K562 (cell line): ENCODE measurements at regions not wholly inside any gene's neighbourhood (a gene's known extent, or its start where the extent isn't known, plus 50 kb on each side); places are given as distances from the start of the nearest gene placed in this dataset.

Experiments used
- ATAC-seq: fragments of 200-7000 bp; cut with Tn5 transposase; 3 replicates; pipeline ENCODE4 v1.9.1; 2020; ENCODE audit warnings: moderate library complexity
- BruUV-seq: library from RNA; stranded (reverse); fragments of 400-500 nt; replicated peaks from 2 replicates; lab custom pipeline; 2021; lab: Mats Ljungman, UMichigan
- CTCF ChIA-PET: fragments of 300-600 bp; formaldehyde crosslinking; extraction: SDS; loops from one replicate; lab custom pipeline; 2021; ENCODE audit warnings: low intra/inter-chr PET ratio; lab: Yijun Ruan, JAX
- POLR2A ChIA-PET: fragments of 300-600, 350-650 bp; sonication (Branson Sonifier 250); formaldehyde crosslinking; extraction: SDS; loops from one replicate; lab custom pipeline; 2021; ENCODE audit warnings: antibody characterized with exemption, inconsistent platforms; lab: Yijun Ruan, JAX
- DNase-seq, 4 experiments: peaks; one replicate each; pipeline versions ENCODE4 v3.0.0 to v3.0.0-alpha.2; 2011 to 2018; ENCODE audit warnings: low spot score in 3 of 4, mixed read lengths in 3 of 4; ENCODE audit errors: extremely low read depth in 1 of 4
- FAIRE-seq: peaks from 2 replicates; lab custom pipeline; 2011; peaks lifted over from hg19 to GRCh38; lab: Jason Lieb, UNC
- H2AFZ ChIP-seq: 2 replicates; pipeline ENCODE4 v1.6.0; 2011; ENCODE audit warnings: low read depth, low read length, control low read depth, inconsistent platforms
- H3K27ac ChIP-seq: fragments of 200-600 bp; 3 replicates; pipeline ENCODE4 v1.8.0; 2011; ENCODE audit warnings: low read depth, mild to moderate bottlenecking, control low read depth, inconsistent platforms, low read length, moderate library complexity, mixed read lengths; ENCODE audit errors: extremely low read depth
- H3K27me3 ChIP-seq, 2 experiments: fragments of 300-600 bp in 1 of 2; 2 replicates in 1 of 2; 3 replicates in 1 of 2; pipeline versions ENCODE4 v1.6.0 to v1.8.0; 2011; ENCODE audit warnings: inconsistent platforms in 2 of 2, low read length in 2 of 2, mild to moderate bottlenecking in 1 of 2, mixed read lengths in 1 of 2, moderate library complexity in 1 of 2; ENCODE audit not compliant: control insufficient read depth in 2 of 2, insufficient read depth in 2 of 2
- H3K36me3 ChIP-seq: fragments of 300-600 bp; 3 replicates; pipeline ENCODE4 v1.8.0; 2011; ENCODE audit warnings: mild to moderate bottlenecking, low read length, inconsistent platforms; ENCODE audit not compliant: control insufficient read depth, insufficient read depth
- H3K4me1 ChIP-seq, 2 experiments: fragments of 200-600 bp in 1 of 2; replicated peaks in 1 of 2; 2 replicates in 1 of 2; 3 replicates in 1 of 2; pipeline versions ENCODE4 v1.5.1 to v1.8.0; 2011; ENCODE audit warnings: inconsistent platforms in 2 of 2, low read length in 2 of 2, mild to moderate bottlenecking in 1 of 2, mixed read lengths in 1 of 2, moderate library complexity in 1 of 2; ENCODE audit not compliant: control insufficient read depth in 2 of 2, insufficient read depth in 2 of 2
- H3K4me2 ChIP-seq: 2 replicates; pipeline ENCODE4 v1.6.1; 2011; ENCODE audit warnings: low read length, control low read depth, inconsistent platforms, mixed read lengths; ENCODE audit not compliant: insufficient read depth
- H3K4me3 ChIP-seq: fragments of 200-600 bp; sonication (generic), shearing (Covaris generic); 2 replicates; pipeline ENCODE4 v1.5.1; 2016; ENCODE audit warnings: control low read depth, inconsistent platforms
- H3K79me2 ChIP-seq: fragments of 200-600 bp; 3 replicates; pipeline ENCODE4 v1.8.0; 2011; ENCODE audit warnings: low read length, inconsistent platforms; ENCODE audit not compliant: control insufficient read depth, insufficient read depth
- H3K9ac ChIP-seq, 2 experiments: 2 replicates each; pipeline versions ENCODE4 v1.6.0 to v1.6.1; 2011; ENCODE audit warnings: low read depth in 2 of 2, low read length in 2 of 2, control low read depth in 1 of 2, inconsistent platforms in 1 of 2, mild to moderate bottlenecking in 1 of 2, mixed read lengths in 1 of 2; ENCODE audit not compliant: insufficient read depth in 1 of 2
- H3K9me1 ChIP-seq: one replicate; pipeline ENCODE4 v1.6.0; 2011; ENCODE audit warnings: inconsistent platforms, mild to moderate bottlenecking, low read length, moderate library complexity; ENCODE audit not compliant: control insufficient read depth, insufficient read depth
- H3K9me3 ChIP-seq: replicated peaks from 2 replicates; pipeline ENCODE4 v1.5.1; 2011; ENCODE audit warnings: low read depth, low read length, inconsistent platforms; ENCODE audit not compliant: control insufficient read depth, insufficient read depth
- H4K20me1 ChIP-seq: replicated peaks from 2 replicates; pipeline ENCODE4 v1.6.1; 2011; ENCODE audit warnings: low read length, inconsistent platforms, mixed read lengths; ENCODE audit not compliant: control insufficient read depth, insufficient read depth
- GATA2 ChIP-seq: sonication (generic); formaldehyde crosslinking; IDR thresholded peaks from 2 replicates; pipeline ENCODE4 v1.4.0; 2020; ENCODE audit warnings: mild to moderate bottlenecking, missing genetic modification reagents
- MED1 ChIP-seq: sonication (generic); formaldehyde crosslinking; IDR thresholded peaks from 2 replicates; pipeline ENCODE4 v1.8.1; 2023; ENCODE audit warnings: missing genetic modification reagents, borderline replicate concordance
- MXI1 ChIP-seq: IDR thresholded peaks from 2 replicates; pipeline ENCODE4 v1.6.1; 2011; ENCODE audit warnings: low read depth, mild to moderate bottlenecking, improper control_type of control experiment, low read length
- RFX5 ChIP-seq: IDR thresholded peaks from 2 replicates; pipeline ENCODE4 v1.6.1; 2011; ENCODE audit warnings: low read depth, mild to moderate bottlenecking, improper control_type of control experiment, low read length
- RFX7 ChIP-seq: fragments of 250-450 bp; sonication (Bioruptor Pico); IDR thresholded peaks from 2 replicates; pipeline ENCODE4 v1.5.1; 2021; ENCODE audit warnings: mild to moderate bottlenecking
- WGBS: fragments of 100-300 bp; shearing (Covaris generic); methylation state at CpG from one replicate; pipeline ENCODE4 v1.1.6; 2016; ENCODE audit warnings: low coverage, mixed read lengths; ENCODE audit not compliant: insufficient coverage; ENCODE audit errors: missing lambda C conversion rate; 5-methylcytosine and 5-hydroxymethylcytosine counted together
- in situ Hi-C: fragments of 300-500 bp; cut with MboI; formaldehyde crosslinking; loops from 4 replicates; pipeline ENCODE4 v1.15.0; 2018; ENCODE audit warnings: inconsistent platforms, mixed read lengths
- intact Hi-C: fragments of 100-400 bp; cut with micrococcal nuclease; formaldehyde crosslinking; loops from 2 replicates; pipeline ENCODE4 v1.14.2; 2022
- TF ChIP-seq, protein P1 (sequence below): sonication (generic); formaldehyde crosslinking; IDR thresholded peaks from 2 replicates; pipeline ENCODE4 v1.9.0; 2022; ENCODE audit warnings: mild to moderate bottlenecking, missing genetic modification reagents
- TF ChIP-seq, protein P2 (sequence below): fragments of 250-450 bp; sonication (Bioruptor Pico); IDR thresholded peaks from 2 replicates; pipeline ENCODE4 v1.8.0; 2021; ENCODE audit warnings: moderate library complexity, mild to moderate bottlenecking, inconsistent platforms
- TF ChIP-seq, protein P3 (sequence below): IDR thresholded peaks from 2 replicates; pipeline ENCODE4 v1.6.1; 2012; ENCODE audit warnings: low read depth, low read length, improper control_type of control experiment, borderline replicate concordance
- TF ChIP-seq, protein P4 (sequence below): fragments of 200-800 bp; sonication (Bioruptor generic); IDR thresholded peaks from 2 replicates; pipeline ENCODE4 v1.6.1; 2016; ENCODE audit warnings: missing genetic modification characterization, missing compliant biosample characterization
- TF ChIP-seq, protein P5 (sequence below): fragments of 250-450 bp; sonication (Bioruptor Pico); IDR thresholded peaks from 2 replicates; pipeline ENCODE4 v1.8.0; 2022; ENCODE audit warnings: moderate library complexity, mild to moderate bottlenecking, inconsistent platforms

DNA sequence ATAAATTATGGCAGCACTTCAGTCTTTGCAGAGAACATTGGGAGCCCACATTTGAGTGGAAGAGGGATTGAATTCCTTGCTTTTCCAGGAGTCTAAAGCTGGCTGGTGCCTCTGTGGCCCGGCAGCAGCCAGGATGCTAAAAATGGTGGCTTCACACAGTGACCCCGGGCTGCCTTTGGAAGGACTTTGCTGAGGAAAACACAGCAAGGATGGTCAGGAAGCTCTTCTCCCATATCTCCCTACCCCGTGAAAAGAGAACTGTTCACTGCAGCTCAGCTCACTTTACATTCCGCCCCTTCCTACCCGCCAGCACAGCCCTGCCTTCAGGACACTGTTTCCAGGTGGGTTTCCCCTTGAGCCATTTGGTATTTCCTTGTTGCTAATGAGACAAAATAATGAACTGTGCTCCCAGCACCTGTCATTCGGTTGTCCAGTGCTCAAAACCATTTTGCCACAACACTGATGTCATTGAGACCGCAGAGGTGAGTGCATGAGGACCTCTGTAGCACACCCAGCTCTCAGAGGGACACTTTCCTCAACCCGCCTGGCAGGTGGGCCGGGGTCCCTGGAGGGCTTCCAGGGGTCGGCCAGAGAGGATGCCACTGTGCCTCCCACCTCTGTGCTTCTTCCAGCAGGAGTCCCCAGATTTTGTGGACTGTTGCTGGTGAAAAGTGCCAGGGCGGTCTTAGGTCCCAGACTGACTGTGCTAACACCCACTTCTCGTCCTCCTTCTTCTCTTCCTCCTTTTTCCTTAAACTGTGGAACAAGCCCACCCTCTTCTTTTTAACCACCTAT is 255.7 kb upstream of the PPP2R2D start (continued):
- TF ChIP-seq, protein P1, sequence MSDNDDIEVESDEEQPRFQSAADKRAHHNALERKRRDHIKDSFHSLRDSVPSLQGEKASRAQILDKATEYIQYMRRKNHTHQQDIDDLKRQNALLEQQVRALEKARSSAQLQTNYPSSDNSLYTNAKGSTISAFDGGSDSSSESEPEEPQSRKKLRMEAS (CRISPR knock-in tag): no peak
- TF ChIP-seq, protein P2, sequence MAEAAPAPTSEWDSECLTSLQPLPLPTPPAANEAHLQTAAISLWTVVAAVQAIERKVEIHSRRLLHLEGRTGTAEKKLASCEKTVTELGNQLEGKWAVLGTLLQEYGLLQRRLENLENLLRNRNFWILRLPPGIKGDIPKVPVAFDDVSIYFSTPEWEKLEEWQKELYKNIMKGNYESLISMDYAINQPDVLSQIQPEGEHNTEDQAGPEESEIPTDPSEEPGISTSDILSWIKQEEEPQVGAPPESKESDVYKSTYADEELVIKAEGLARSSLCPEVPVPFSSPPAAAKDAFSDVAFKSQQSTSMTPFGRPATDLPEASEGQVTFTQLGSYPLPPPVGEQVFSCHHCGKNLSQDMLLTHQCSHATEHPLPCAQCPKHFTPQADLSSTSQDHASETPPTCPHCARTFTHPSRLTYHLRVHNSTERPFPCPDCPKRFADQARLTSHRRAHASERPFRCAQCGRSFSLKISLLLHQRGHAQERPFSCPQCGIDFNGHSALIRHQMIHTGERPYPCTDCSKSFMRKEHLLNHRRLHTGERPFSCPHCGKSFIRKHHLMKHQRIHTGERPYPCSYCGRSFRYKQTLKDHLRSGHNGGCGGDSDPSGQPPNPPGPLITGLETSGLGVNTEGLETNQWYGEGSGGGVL: no peak
- TF ChIP-seq RFX7 (CRISPR knock-in tag) (no peak), MED1 (CRISPR knock-in tag) (no peak), RFX5 (no peak)

DNA sequence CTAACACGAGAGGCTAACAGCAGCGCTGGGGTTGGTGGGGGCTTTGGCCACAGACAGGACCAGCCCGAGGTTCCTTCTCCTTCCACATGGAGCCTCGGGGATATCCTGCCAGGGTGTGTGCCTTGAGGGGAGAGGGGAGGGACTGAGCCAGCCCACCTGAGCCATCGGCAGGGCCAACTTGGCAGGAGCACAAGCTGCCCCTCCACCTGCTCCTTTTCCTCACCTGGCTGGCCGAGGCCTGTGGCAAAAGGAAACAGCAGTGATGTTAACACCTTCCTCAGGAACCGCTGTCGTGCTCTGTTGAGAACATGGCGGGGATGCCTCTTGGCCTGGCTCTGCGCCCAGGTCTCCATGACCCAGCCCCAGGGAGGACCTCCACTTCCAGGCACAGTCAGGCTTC is 255.1 kb upstream of the PPP2R2D start:
- DNase-seq (no peak), ATAC-seq (no peak), FAIRE-seq (no peak)
- Histone ChIP-seq H3K79me2 (no peaks in the 10 kb centered on the region), H3K4me1 (no peaks in the 10 kb centered on the region), H4K20me1 (no peaks in the 10 kb centered on the region), H2AFZ (no peak overlapping the region), H3K9me1 (no peaks in the 10 kb centered on the region), H3K36me3 (no peaks in the 10 kb centered on the region), H3K9ac (no peak overlapping the region), H3K4me3 (no peak overlapping the region), H3K27me3 (peaks cover 3 to 38% of the 10 kb centered on the region in 2 experiments; a peak in 4 of 5 replicates), H3K9me3 (no peaks in the 10 kb centered on the region), H3K27ac (no peak overlapping the region), H3K4me2 (no peak overlapping the region)
- in situ Hi-C loops (no loop called here), intact Hi-C loops (no loop called here)
- ChIA-PET POLR2A (no interaction called here), CTCF (no interaction called here)
- BruUV-seq: no TSS peak
- 0% methylated on average over 9 of the region's 10 CpGs for WGBS
- TF ChIP-seq, protein P3, sequence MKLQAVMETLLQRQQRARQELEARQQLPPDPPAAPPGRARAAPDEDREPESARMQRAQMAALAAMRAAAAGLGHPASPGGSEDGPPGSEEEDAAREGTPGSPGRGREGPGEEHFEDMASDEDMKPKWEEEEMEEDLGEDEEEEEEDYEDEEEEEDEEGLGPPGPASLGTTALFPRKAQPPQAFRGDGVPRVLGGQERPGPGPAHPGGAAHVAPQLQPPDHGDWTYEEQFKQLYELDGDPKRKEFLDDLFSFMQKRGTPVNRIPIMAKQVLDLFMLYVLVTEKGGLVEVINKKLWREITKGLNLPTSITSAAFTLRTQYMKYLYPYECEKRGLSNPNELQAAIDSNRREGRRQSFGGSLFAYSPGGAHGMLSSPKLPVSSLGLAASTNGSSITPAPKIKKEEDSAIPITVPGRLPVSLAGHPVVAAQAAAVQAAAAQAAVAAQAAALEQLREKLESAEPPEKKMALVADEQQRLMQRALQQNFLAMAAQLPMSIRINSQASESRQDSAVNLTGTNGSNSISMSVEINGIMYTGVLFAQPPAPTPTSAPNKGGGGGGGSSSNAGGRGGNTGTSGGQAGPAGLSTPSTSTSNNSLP: no peak
- TF ChIP-seq, protein P4, sequence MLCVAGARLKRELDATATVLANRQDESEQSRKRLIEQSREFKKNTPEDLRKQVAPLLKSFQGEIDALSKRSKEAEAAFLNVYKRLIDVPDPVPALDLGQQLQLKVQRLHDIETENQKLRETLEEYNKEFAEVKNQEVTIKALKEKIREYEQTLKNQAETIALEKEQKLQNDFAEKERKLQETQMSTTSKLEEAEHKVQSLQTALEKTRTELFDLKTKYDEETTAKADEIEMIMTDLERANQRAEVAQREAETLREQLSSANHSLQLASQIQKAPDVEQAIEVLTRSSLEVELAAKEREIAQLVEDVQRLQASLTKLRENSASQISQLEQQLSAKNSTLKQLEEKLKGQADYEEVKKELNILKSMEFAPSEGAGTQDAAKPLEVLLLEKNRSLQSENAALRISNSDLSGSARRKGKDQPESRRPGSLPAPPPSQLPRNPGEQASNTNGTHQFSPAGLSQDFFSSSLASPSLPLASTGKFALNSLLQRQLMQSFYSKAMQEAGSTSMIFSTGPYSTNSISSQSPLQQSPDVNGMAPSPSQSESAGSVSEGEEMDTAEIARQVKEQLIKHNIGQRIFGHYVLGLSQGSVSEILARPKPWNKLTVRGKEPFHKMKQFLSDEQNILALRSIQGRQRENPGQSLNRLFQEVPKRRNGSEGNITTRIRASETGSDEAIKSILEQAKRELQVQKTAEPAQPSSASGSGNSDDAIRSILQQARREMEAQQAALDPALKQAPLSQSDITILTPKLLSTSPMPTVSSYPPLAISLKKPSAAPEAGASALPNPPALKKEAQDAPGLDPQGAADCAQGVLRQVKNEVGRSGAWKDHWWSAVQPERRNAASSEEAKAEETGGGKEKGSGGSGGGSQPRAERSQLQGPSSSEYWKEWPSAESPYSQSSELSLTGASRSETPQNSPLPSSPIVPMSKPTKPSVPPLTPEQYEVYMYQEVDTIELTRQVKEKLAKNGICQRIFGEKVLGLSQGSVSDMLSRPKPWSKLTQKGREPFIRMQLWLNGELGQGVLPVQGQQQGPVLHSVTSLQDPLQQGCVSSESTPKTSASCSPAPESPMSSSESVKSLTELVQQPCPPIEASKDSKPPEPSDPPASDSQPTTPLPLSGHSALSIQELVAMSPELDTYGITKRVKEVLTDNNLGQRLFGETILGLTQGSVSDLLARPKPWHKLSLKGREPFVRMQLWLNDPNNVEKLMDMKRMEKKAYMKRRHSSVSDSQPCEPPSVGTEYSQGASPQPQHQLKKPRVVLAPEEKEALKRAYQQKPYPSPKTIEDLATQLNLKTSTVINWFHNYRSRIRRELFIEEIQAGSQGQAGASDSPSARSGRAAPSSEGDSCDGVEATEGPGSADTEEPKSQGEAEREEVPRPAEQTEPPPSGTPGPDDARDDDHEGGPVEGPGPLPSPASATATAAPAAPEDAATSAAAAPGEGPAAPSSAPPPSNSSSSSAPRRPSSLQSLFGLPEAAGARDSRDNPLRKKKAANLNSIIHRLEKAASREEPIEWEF (CRISPR knock-in tag): no peak
- TF ChIP-seq GATA2 (CRISPR knock-in tag) (no peak), MXI1 (no peak)
- TF ChIP-seq, protein P5, sequence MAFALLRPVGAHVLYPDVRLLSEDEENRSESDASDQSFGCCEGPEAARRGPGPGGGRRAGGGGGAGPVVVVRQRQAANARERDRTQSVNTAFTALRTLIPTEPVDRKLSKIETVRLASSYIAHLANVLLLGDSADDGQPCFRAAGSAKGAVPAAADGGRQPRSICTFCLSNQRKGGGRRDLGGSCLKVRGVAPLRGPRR (CRISPR knock-in tag): no peak
